ENCODE measurements at regions not wholly inside any gene's neighbourhood (a gene's known extent, or its start where the extent isn't known, plus 50 kb on each side); places are given as distances from the start of the nearest gene placed in this dataset.

DNA sequence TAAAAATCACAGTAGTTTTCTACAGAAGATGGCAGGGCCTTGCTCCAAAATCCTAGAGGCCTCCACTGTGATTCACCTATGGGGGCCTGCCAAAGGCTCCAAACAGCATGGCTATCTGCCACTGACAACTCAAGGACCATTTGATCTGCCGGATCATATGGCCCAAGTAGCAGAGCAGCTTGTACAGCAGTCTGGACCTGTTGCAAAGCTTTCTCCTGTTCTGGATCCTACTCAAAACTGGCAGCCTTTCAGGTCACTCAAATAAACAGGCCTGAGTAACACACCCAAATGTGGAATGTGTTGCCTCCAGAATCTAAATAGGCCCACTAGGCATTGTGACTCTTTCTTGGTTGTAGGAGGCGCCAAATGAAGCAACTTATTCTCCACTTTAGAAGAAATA lies 1049.3 kb downstream of the PCDH9 start:
- Histone ChIP-seq H3K27ac (ENCODE audit: insufficient read depth, low read length) (no peak overlapping the region), H3K4ac (ENCODE audit: low read depth, low read length) (no peak overlapping the region), H3K23ac (ENCODE audit: low read depth, low read length) (no peak overlapping the region), H3K79me1 (ENCODE audit: low read depth in 1 of 2, low read length in 2 of 2) (no peaks in the 10 kb centered on the region), H2BK20ac (ENCODE audit: low read depth, low read length) (no peak overlapping the region), H3K9me1 (ENCODE audit: insufficient read depth, low read length) (no peaks in the 10 kb centered on the region), H4K91ac (ENCODE audit: insufficient read depth, low read depth, low read length) (no peak overlapping the region), H3K4me3 (ENCODE audit: insufficient read depth, low read depth, low read length) (no peak overlapping the region), H3K9me3 (ENCODE audit: control insufficient read depth, insufficient read depth, low read length) (no peaks in the 10 kb centered on the region), H4K20me1 (ENCODE audit: insufficient read depth, low read length) (no peaks in the 10 kb centered on the region), H2BK5ac (ENCODE audit: low read depth, low read length, poor library complexity, severe bottlenecking) (no peak overlapping the region), H3K18ac (ENCODE audit: low read depth, low read length) (no peak overlapping the region), H2AFZ (replicated peaks; ENCODE audit: low read length, poor library complexity) (no peak overlapping the region), H3K4me2 (ENCODE audit: low read depth, low read length) (no peak overlapping the region), H2AK9ac (replicated peaks; ENCODE audit: low read depth, low read length, poor library complexity) (no peak overlapping the region), H4K8ac (ENCODE audit: low read depth in 2 of 2, low read length in 2 of 2) (no peak overlapping the region), H3K27me3 (ENCODE audit: control insufficient read depth, insufficient read depth, low read length) (no peaks in the 10 kb centered on the region), H3K56ac (ENCODE audit: extremely low read depth, insufficient read depth, low read length) (no peak overlapping the region), H3K4me1 (ENCODE audit: control insufficient read depth, insufficient read depth, low read length) (no peaks in the 10 kb centered on the region), H4K5ac (ENCODE audit: low read depth, low read length) (no peak overlapping the region), H3K9ac (ENCODE audit: low read depth, low read length) (no peak overlapping the region), H3K14ac (replicated peaks; ENCODE audit: low read depth, low read length) (no peak overlapping the region), H2BK120ac (ENCODE audit: low read depth, low read length) (no peak overlapping the region), H2BK15ac (ENCODE audit: low read depth, low read length) (no peak overlapping the region), H2AK5ac (ENCODE audit: low read depth, low read length) (no peak overlapping the region), H3K36me3 (ENCODE audit: control insufficient read depth, insufficient read depth, low read length) (no peaks in the 10 kb centered on the region)
- TF ChIP-seq FOS (IDR thresholded peaks at IDR 0.05; ENCODE audit: low read depth, low read length): no peak
- TF ChIP-seq CEBPB (IDR thresholded peaks at IDR 0.05; ENCODE audit: low read depth, low read length): no peak
- no peak for TF ChIP-seq MAFK (IDR thresholded peaks at IDR 0.05; ENCODE audit: low read depth, low read length)
- TF ChIP-seq POLR2A (IDR thresholded peaks at IDR 0.05; ENCODE audit: low read depth, low read length): no peak
- no peak for TF ChIP-seq CHD1 (IDR thresholded peaks at IDR 0.05; ENCODE audit: low read depth, low read length)
- TF ChIP-seq, protein P1, sequence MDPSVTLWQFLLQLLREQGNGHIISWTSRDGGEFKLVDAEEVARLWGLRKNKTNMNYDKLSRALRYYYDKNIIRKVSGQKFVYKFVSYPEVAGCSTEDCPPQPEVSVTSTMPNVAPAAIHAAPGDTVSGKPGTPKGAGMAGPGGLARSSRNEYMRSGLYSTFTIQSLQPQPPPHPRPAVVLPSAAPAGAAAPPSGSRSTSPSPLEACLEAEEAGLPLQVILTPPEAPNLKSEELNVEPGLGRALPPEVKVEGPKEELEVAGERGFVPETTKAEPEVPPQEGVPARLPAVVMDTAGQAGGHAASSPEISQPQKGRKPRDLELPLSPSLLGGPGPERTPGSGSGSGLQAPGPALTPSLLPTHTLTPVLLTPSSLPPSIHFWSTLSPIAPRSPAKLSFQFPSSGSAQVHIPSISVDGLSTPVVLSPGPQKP (IDR thresholded peaks at IDR 0.05; ENCODE audit: borderline replicate concordance, low read depth, low read length): no peak
- no peak for TF ChIP-seq RCOR1 (IDR thresholded peaks at IDR 0.05; ENCODE audit: insufficient replicate concordance, low read length)
- TF ChIP-seq, protein P2, sequence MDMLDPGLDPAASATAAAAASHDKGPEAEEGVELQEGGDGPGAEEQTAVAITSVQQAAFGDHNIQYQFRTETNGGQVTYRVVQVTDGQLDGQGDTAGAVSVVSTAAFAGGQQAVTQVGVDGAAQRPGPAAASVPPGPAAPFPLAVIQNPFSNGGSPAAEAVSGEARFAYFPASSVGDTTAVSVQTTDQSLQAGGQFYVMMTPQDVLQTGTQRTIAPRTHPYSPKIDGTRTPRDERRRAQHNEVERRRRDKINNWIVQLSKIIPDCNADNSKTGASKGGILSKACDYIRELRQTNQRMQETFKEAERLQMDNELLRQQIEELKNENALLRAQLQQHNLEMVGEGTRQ (IDR thresholded peaks at IDR 0.05; ENCODE audit: low read depth, low read length): no peak
- TF ChIP-seq, protein P3, sequence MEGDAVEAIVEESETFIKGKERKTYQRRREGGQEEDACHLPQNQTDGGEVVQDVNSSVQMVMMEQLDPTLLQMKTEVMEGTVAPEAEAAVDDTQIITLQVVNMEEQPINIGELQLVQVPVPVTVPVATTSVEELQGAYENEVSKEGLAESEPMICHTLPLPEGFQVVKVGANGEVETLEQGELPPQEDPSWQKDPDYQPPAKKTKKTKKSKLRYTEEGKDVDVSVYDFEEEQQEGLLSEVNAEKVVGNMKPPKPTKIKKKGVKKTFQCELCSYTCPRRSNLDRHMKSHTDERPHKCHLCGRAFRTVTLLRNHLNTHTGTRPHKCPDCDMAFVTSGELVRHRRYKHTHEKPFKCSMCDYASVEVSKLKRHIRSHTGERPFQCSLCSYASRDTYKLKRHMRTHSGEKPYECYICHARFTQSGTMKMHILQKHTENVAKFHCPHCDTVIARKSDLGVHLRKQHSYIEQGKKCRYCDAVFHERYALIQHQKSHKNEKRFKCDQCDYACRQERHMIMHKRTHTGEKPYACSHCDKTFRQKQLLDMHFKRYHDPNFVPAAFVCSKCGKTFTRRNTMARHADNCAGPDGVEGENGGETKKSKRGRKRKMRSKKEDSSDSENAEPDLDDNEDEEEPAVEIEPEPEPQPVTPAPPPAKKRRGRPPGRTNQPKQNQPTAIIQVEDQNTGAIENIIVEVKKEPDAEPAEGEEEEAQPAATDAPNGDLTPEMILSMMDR (conservative IDR thresholded peaks at IDR 0.05; ENCODE audit: low read depth, low read length): no peak
- TF ChIP-seq SMC3 (IDR thresholded peaks at IDR 0.05; ENCODE audit: low read depth, low read length): no peak
- TF ChIP-seq RFX5 (IDR thresholded peaks at IDR 0.05; ENCODE audit: low read depth, low read length): no peak
- dilution Hi-C loops (cut with HindIII; ENCODE audit: low sequenced_read_pairs, unreplicated experiment) (no loop called here), intact Hi-C loops (cut with micrococcal nuclease) (no loop called here), in situ Hi-C loops (cut with MboI; ENCODE audit: low sequenced_read_pairs) (no loop called here)
- ATAC-seq (ENCODE audit: low read depth) (no peak), DNase-seq (no peak)
- ChIA-PET CTCF (no interaction called here), POLR2A (ENCODE audit: unreplicated experiment) (no interaction called here)
- no CpG with 5 or more reads among the region's 2 CpGs for WGBS, 2 experiments (ENCODE audit: extremely low coverage in 2 of 2, insufficient read length in 1 of 2)
- BruUV-seq (replicated peaks): no TSS peak
